Stimulated activated CD4-positive, alpha-beta T cell treated with anti-CD3 and anti-CD28 coated beads, TNF-alpha, amount 100 ng/mL, for 24 hours (primary cell): ENCODE measurements at regions not wholly inside any gene's neighbourhood (a gene's known extent, or its start where the extent isn't known, plus 50 kb on each side); places are given as distances from the start of the nearest gene placed in this dataset.
"Not testable (repeated sequence)": the region's sequence is repeated elsewhere in the genome, so short reads cannot be mapped to it uniquely, and the experiment has no call there.

Experiments
- DNase-seq, 3 experiments: peaks; one replicate each; pipeline ENCODE4 v3.0.0-alpha.2; 2020; ENCODE audit warnings: low read depth in 3 of 3

- not testable (repeated sequence) for DNase-seq
These were observed 676.4 kb upstream of the ZNF337 start for GRCh38 chr20:26373066-26373465.

GRCh38 chr20:26354511-26354910 lies 657.9 kb upstream of the ZNF337 start:
- DNase-seq: no peak

GRCh38 chr20:26347396-26347795 lies 650.7 kb upstream of the ZNF337 start:
- DNase-seq: no peak

- DNase-seq: not testable (repeated sequence)
These were observed 643.9 kb upstream of the ZNF337 start for GRCh38 chr20:26340460-26341065.

GRCh38 chr20:26324177-26324576 lies 627.5 kb upstream of the ZNF337 start:
- no peak for DNase-seq

GRCh38 chr20:26315054-26315453 lies 618.4 kb upstream of the ZNF337 start:
- no peak for DNase-seq

GRCh38 chr20:26309720-26310119 lies 613.1 kb upstream of the ZNF337 start:
- not testable (repeated sequence) for DNase-seq

- no peak for DNase-seq
These were observed 612.3 kb upstream of the ZNF337 start for GRCh38 chr20:26308961-26309360.

- no peak for DNase-seq
These were observed 598.4 kb upstream of the ZNF337 start for GRCh38 chr20:26295006-26295405.

GRCh38 chr20:26288379-26289061 lies 591.9 kb upstream of the ZNF337 start:
- not testable (repeated sequence) for DNase-seq

GRCh38 chr20:26279238-26279637 lies 582.6 kb upstream of the ZNF337 start:
- no peak for DNase-seq

GRCh38 chr20:26277339-26277738 lies 580.7 kb upstream of the ZNF337 start:
- no peak for DNase-seq

GRCh38 chr20:26276554-26277210 lies 580.0 kb upstream of the ZNF337 start:
- no peak for DNase-seq

- DNase-seq: not testable (repeated sequence)
These were observed 572.1 kb upstream of the ZNF337 start for GRCh38 chr20:26268762-26269161.

- DNase-seq: not testable (repeated sequence)
These were observed 564.3 kb upstream of the ZNF337 start for GRCh38 chr20:26260925-26261324.

- DNase-seq: not testable (repeated sequence)
These were observed 555.8 kb upstream of the ZNF337 start for GRCh38 chr20:26252311-26252975.

GRCh38 chr20:26251376-26251775 lies 554.7 kb upstream of the ZNF337 start:
- not testable (repeated sequence) for DNase-seq

- DNase-seq: not testable (repeated sequence)
These were observed 553.8 kb upstream of the ZNF337 start for GRCh38 chr20:26250249-26251114.

GRCh38 chr20:26243731-26244130 lies 547.1 kb upstream of the ZNF337 start:
- no peak for DNase-seq

- DNase-seq: not testable (repeated sequence)
These were observed 524.0 kb upstream of the ZNF337 start for GRCh38 chr20:26220609-26221008.

GRCh38 chr20:26219546-26219945 lies 522.9 kb upstream of the ZNF337 start:
- not testable (repeated sequence) for DNase-seq
